ENCODE measurements at regions not wholly inside any gene's neighbourhood (a gene's known extent, or its start where the extent isn't known, plus 50 kb on each side); places are given as distances from the start of the nearest gene placed in this dataset.

- DNase-seq: no peak
- no peak for TF ChIP-seq POLR2A (IDR thresholded peaks at IDR 0.05)
- TF ChIP-seq, protein P1, sequence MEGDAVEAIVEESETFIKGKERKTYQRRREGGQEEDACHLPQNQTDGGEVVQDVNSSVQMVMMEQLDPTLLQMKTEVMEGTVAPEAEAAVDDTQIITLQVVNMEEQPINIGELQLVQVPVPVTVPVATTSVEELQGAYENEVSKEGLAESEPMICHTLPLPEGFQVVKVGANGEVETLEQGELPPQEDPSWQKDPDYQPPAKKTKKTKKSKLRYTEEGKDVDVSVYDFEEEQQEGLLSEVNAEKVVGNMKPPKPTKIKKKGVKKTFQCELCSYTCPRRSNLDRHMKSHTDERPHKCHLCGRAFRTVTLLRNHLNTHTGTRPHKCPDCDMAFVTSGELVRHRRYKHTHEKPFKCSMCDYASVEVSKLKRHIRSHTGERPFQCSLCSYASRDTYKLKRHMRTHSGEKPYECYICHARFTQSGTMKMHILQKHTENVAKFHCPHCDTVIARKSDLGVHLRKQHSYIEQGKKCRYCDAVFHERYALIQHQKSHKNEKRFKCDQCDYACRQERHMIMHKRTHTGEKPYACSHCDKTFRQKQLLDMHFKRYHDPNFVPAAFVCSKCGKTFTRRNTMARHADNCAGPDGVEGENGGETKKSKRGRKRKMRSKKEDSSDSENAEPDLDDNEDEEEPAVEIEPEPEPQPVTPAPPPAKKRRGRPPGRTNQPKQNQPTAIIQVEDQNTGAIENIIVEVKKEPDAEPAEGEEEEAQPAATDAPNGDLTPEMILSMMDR (IDR thresholded peaks at IDR 0.05): no peak
- WGBS, 2 donors: 53 to 74% methylated on average over 4 of the region's 4 CpGs
- Histone ChIP-seq H3K4me1 (no peaks in the 10 kb centered on the region), H3K27me3 (peaks cover 0 to 10% (median 0%) of the 10 kb centered on the region in 4 donors), H3K27ac (no peak overlapping the region), H3K4me3 (no peak overlapping the region), H3K36me3 (no peaks in the 10 kb centered on the region), H3K9me3 (no peaks in the 10 kb centered on the region)
- intact Hi-C loops (cut with DNase I): no loop called here
These were observed 102.7 kb upstream of the TOP1 start for GRCh38 chr20:40925829-40926510.

DNA sequence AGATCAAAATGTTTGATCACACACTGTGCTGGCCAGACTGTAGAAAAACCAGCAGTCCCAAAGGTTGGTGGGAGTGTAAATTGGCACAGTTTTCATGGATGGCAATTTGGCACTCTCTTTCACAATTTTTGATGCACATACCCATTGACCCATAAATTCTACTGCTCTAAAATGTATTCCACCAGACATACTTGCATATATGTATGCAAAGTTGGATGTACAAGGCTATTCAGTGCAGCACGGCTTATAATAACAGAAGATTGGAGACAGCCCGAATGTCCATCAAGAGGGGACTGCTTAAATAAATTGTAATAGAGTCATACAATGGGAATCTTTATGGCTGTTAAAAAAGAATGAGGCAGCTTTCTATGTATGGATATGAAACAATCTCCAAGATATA, 101.7 kb upstream of the TOP1 start:
- TF ChIP-seq, protein P1 (IDR thresholded peaks at IDR 0.05): no peak
- TF ChIP-seq POLR2A (IDR thresholded peaks at IDR 0.05): no peak
- Histone ChIP-seq H3K4me1 (no peaks in the 10 kb centered on the region), H3K27ac (no peak overlapping the region), H3K4me3 (no peak overlapping the region), H3K27me3 (peaks cover 0 to 10% (median 0%) of the 10 kb centered on the region in 4 donors), H3K36me3 (no peaks in the 10 kb centered on the region), H3K9me3 (no peaks in the 10 kb centered on the region)
- 84 to 85% methylated on average over 2 of the region's 2 CpGs for WGBS, 2 donors
- intact Hi-C loops (cut with DNase I): no loop called here
- DNase-seq: no peak

- Histone ChIP-seq H3K36me3 (no peaks in the 10 kb centered on the region), H3K4me1 (no peaks in the 10 kb centered on the region), H3K4me3 (no peak overlapping the region), H3K9me3 (no peaks in the 10 kb centered on the region), H3K27ac (no peak overlapping the region), H3K27me3 (peaks cover 0 to 6% (median 0%) of the 10 kb centered on the region in 4 donors)
- no CpG with 5 or more reads among the region's 1 CpG for WGBS, 2 donors
- intact Hi-C loops (cut with DNase I): no loop called here
- TF ChIP-seq POLR2A (IDR thresholded peaks at IDR 0.05): no peak
- TF ChIP-seq, protein P1 (IDR thresholded peaks at IDR 0.05): no peak
- no peak for DNase-seq
These were observed 98.1 kb upstream of the TOP1 start for GRCh38 chr20:40930561-40930960.

DNA sequence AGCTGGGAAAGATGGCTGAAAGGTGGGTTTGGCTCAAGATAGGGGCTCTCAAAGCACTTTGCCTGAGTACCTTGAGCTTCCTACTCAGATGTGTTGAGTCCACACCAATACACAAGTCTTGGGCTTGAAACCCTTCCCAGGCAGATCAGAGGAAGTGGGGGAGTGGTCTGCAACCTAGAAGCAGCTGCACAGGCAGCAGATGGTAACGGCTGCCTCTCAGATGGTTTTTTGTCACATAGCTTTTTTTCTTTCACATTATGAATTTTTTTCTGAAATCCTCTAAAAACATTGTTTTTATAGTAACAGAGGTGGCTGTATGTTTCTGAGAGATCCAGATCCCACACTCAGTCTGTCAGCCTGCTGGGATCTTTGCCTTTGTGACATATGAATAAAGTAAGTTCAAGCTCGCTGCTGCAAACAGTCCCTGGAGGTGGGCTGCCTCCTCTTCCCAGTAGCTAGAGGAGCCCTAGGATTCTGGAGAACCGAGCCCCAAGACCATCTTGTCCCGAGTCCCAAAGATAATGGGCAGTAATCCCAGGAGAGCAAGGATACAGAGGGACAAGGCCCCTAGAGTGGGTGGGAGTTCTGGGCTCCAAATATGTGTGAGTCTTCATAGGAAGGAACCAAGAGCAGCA, 97.1 kb upstream of the TOP1 start:
- H3K9me3 ChIP-seq: no peaks in the 10 kb centered on the region
- H3K4me3 ChIP-seq: no peak overlapping the region
- TF ChIP-seq, protein P1 (IDR thresholded peaks at IDR 0.05): no peak
- no peak for TF ChIP-seq POLR2A (IDR thresholded peaks at IDR 0.05)
- intact Hi-C loops (cut with DNase I): no loop called here
- H3K27ac ChIP-seq: no peak overlapping the region
- H3K27me3 ChIP-seq: peaks cover 0 to 1% (median 0%) of the 10 kb centered on the region in 4 donors
- DNase-seq: no peak
- no peaks in the 10 kb centered on the region for H3K4me1 ChIP-seq
- H3K36me3 ChIP-seq: no peaks in the 10 kb centered on the region
- 60 to 70% methylated on average over 4 of the region's 4 CpGs for WGBS, 2 donors

DNA sequence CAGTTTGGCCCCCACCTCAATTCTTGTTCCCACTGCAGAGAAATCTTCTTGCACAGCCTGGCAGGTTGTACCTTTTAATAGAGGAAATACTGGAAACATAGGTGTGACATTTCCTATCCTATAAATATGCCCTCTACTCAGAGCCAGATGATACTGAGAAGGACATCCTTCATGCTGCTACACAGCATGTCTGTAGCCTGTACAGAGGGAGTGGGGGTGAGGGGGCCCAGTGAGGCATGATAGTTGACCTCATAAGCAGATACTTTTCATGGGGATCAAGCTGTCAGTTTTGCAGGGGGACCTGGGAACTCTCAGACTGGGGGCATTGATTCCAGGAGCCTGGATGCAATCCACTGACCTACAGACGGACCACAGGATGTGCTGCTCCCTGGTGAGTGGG, 96.2 kb upstream of the TOP1 start:
- H3K9me3 ChIP-seq: no peaks in the 10 kb centered on the region
- TF ChIP-seq, protein P1 (IDR thresholded peaks at IDR 0.05): no peak
- no peak for TF ChIP-seq POLR2A (IDR thresholded peaks at IDR 0.05)
- no peaks in the 10 kb centered on the region for H3K36me3 ChIP-seq
- intact Hi-C loops (cut with DNase I): no loop called here
- DNase-seq: no peak
- no peaks in the 10 kb centered on the region for H3K27me3 ChIP-seq
- H3K4me3 ChIP-seq: no peak overlapping the region
- no peaks in the 10 kb centered on the region for H3K4me1 ChIP-seq
- 57% methylated on average over 1 of the region's 1 CpG; no CpG with 5 or more reads in 1 of the 2 donors for WGBS, 2 donors
- no peak overlapping the region for H3K27ac ChIP-seq
